ENCODE measurements at regions not wholly inside any gene's neighbourhood (a gene's known extent, or its start where the extent isn't known, plus 50 kb on each side); places are given as distances from the start of the nearest gene placed in this dataset.

GRCh38 chr2:146324951-146325350 is 1519.9 kb upstream of the ACVR2A start:
- DNase-seq, result no peak

- peak; percentile 62 for DNase-seq
Measured at GRCh38 chr2:146323564-146323963, 1521.3 kb upstream of the ACVR2A start.

- DNase-seq, result peak; percentile 51
Measured at GRCh38 chr2:146321175-146321574, 1523.7 kb upstream of the ACVR2A start.

GRCh38 chr2:146317959-146318358 is 1526.9 kb upstream of the ACVR2A start:
- peak; percentile 86 for DNase-seq

GRCh38 chr2:146312899-146313298 is 1531.9 kb upstream of the ACVR2A start:
- DNase-seq, result peak; percentile 65

- peak; percentile 45 for DNase-seq
Measured at GRCh38 chr2:146305164-146305563, 1539.7 kb upstream of the ACVR2A start.

GRCh38 chr2:146301287-146301686 is 1543.5 kb upstream of the ACVR2A start:
- no peak for DNase-seq

- no peak for DNase-seq
Measured at GRCh38 chr2:146295080-146295670, 1549.7 kb upstream of the ACVR2A start.

- peak; percentile 16 for DNase-seq
Measured at GRCh38 chr2:146287281-146287680, 1557.5 kb upstream of the ACVR2A start.

GRCh38 chr2:146278881-146279280 is 1565.9 kb upstream of the ACVR2A start:
- peak; percentile 80 for DNase-seq

- DNase-seq, result peak; percentile 50
Measured at GRCh38 chr2:146271131-146271831, 1573.5 kb upstream of the ACVR2A start.

- DNase-seq, result no peak
Measured at GRCh38 chr2:146270618-146271017, 1574.2 kb upstream of the ACVR2A start.

- DNase-seq, result peak; percentile 66
Measured at GRCh38 chr2:146267093-146267492, 1577.7 kb upstream of the ACVR2A start.

GRCh38 chr2:146265656-146266055 is 1579.2 kb upstream of the ACVR2A start:
- no peak for DNase-seq

- DNase-seq, result no peak
Measured at GRCh38 chr2:146262606-146263005, 1582.2 kb upstream of the ACVR2A start.

- DNase-seq, result no peak
Measured at GRCh38 chr2:146260551-146260950, 1584.3 kb upstream of the ACVR2A start.

GRCh38 chr2:146259816-146260215 is 1585.0 kb upstream of the ACVR2A start:
- DNase-seq, result no peak

GRCh38 chr2:146258071-146258470 is 1586.8 kb upstream of the ACVR2A start:
- DNase-seq, result no peak

- DNase-seq, result no peak
Measured at GRCh38 chr2:146252119-146252518, 1592.7 kb upstream of the ACVR2A start.

- peak; percentile 59 for DNase-seq
Measured at GRCh38 chr2:146251328-146251727, 1593.5 kb upstream of the ACVR2A start.

- DNase-seq, result peak; percentile 45
Measured at GRCh38 chr2:146246736-146247523, 1597.9 kb upstream of the ACVR2A start.

- DNase-seq, result peak; percentile 89
Measured at GRCh38 chr2:146246002-146246735, 1598.7 kb upstream of the ACVR2A start.

- DNase-seq, result peak; percentile 36
Measured at GRCh38 chr2:146244830-146245229, 1600.0 kb upstream of the ACVR2A start.
